ENCODE measurements at regions not wholly inside any gene's neighbourhood (a gene's known extent, or its start where the extent isn't known, plus 50 kb on each side); places are given as distances from the start of the nearest gene placed in this dataset.

GRCh38 chr12:105835580-105836241 is 303.0 kb downstream of the NUAK1 start:
- no peak for ATAC-seq

GRCh38 chr12:105836242-105836622 is 302.5 kb downstream of the NUAK1 start:
- no peak for ATAC-seq
- intact Hi-C loops (cut with DNase I, micrococcal nuclease): no loop called here
- DNase-seq: no peak

More at GRCh38 chr12:105835580-105836241, 303.0 kb downstream of the NUAK1 start:
- intact Hi-C loops (cut with DNase I, micrococcal nuclease): no loop called here
- no peak for DNase-seq

- ATAC-seq (no peak), DNase-seq (no peak)
- intact Hi-C loops (cut with DNase I, micrococcal nuclease): no loop called here
These were observed 299.1 kb downstream of the NUAK1 start for GRCh38 chr12:105839629-105840127.

- intact Hi-C loops (cut with DNase I, micrococcal nuclease): no loop called here
- DNase-seq: no peak
- no peak for ATAC-seq
These were observed 298.4 kb downstream of the NUAK1 start for GRCh38 chr12:105840384-105840783.

GRCh38 chr12:105841840-105842239 is 296.9 kb downstream of the NUAK1 start:
- ATAC-seq: no peak
- DNase-seq: no peak
- intact Hi-C loops (cut with DNase I, micrococcal nuclease): no loop called here

- intact Hi-C loops (cut with DNase I, micrococcal nuclease): no loop called here
- no peak for ATAC-seq
- DNase-seq: no peak
These were observed 295.2 kb downstream of the NUAK1 start for GRCh38 chr12:105843561-105843960.

- no peak for DNase-seq
- intact Hi-C loops (cut with DNase I, micrococcal nuclease): no loop called here
- no peak for ATAC-seq
These were observed 294.6 kb downstream of the NUAK1 start for GRCh38 chr12:105843986-105844760.

GRCh38 chr12:105846331-105846730 is 292.4 kb downstream of the NUAK1 start:
- DNase-seq (no peak), ATAC-seq (no peak)
- intact Hi-C loops (cut with DNase I, micrococcal nuclease): no loop called here

GRCh38 chr12:105847068-105847467 is 291.7 kb downstream of the NUAK1 start:
- no peak for ATAC-seq
- intact Hi-C loops (cut with DNase I, micrococcal nuclease): no loop called here
- no peak for DNase-seq

GRCh38 chr12:105848286-105848685 is 290.5 kb downstream of the NUAK1 start:
- intact Hi-C loops (cut with DNase I, micrococcal nuclease): no loop called here
- no peak for ATAC-seq
- DNase-seq: no peak

GRCh38 chr12:105850103-105850968 is 288.4 kb downstream of the NUAK1 start:
- ATAC-seq (no peak), DNase-seq (no peak)
- intact Hi-C loops (cut with DNase I, micrococcal nuclease): no loop called here

- ATAC-seq: no peak
These were observed 286.3 kb downstream of the NUAK1 start for GRCh38 chr12:105852496-105852895.

GRCh38 chr12:105852951-105853350 is 285.8 kb downstream of the NUAK1 start:
- intact Hi-C loops (cut with DNase I, micrococcal nuclease): no loop called here
- ATAC-seq (no peak), DNase-seq (no peak)

More at GRCh38 chr12:105852496-105852895, 286.3 kb downstream of the NUAK1 start:
- DNase-seq: no peak
- intact Hi-C loops (cut with DNase I, micrococcal nuclease): no loop called here

GRCh38 chr12:105854071-105854470 is 284.7 kb downstream of the NUAK1 start:
- intact Hi-C loops (cut with DNase I, micrococcal nuclease): no loop called here
- ATAC-seq (no peak), DNase-seq (no peak)

GRCh38 chr12:105855361-105856047 is 283.2 kb downstream of the NUAK1 start:
- DNase-seq: no peak

GRCh38 chr12:105856048-105856405 is 282.7 kb downstream of the NUAK1 start:
- no peak for ATAC-seq
- no peak for DNase-seq
- intact Hi-C loops (cut with DNase I, micrococcal nuclease): no loop called here

More at GRCh38 chr12:105855361-105856047, 283.2 kb downstream of the NUAK1 start:
- ATAC-seq: no peak
- intact Hi-C loops (cut with DNase I, micrococcal nuclease): no loop called here

GRCh38 chr12:105858981-105859710 is 279.6 kb downstream of the NUAK1 start:
- ATAC-seq: no peak
- no peak for DNase-seq
- intact Hi-C loops (cut with DNase I, micrococcal nuclease): no loop called here

- DNase-seq: no peak
- intact Hi-C loops (cut with DNase I, micrococcal nuclease): no loop called here
- ATAC-seq: no peak
These were observed 278.1 kb downstream of the NUAK1 start for GRCh38 chr12:105860561-105861207.

Data from left colon (tissue), 2 donors.